ENCODE measurements at regions not wholly inside any gene's neighbourhood (a gene's known extent, or its start where the extent isn't known, plus 50 kb on each side); places are given as distances from the start of the nearest gene placed in this dataset.

- TF ChIP-seq POLR2AphosphoS5 (IDR thresholded peaks at IDR 0.05; ENCODE audit: low read depth, low read length) (no peak), TAF1 (IDR thresholded peaks at IDR 0.05; ENCODE audit: low read depth, low read length) (no peak), POLR2A (IDR thresholded peaks at IDR 0.05; ENCODE audit: low read depth, low read length) (no peak), SPI1 (IDR thresholded peaks at IDR 0.05; ENCODE audit: low read depth, low read length) (no peak)
Measured at GRCh38 chr7:131244259-131244852, 83.3 kb upstream of the MKLN1 start.
